ENCODE measurements at regions not wholly inside any gene's neighbourhood (a gene's known extent, or its start where the extent isn't known, plus 50 kb on each side); places are given as distances from the start of the nearest gene placed in this dataset.
A peak's percentile ranks its signal among the peaks of the same experiment; 100 is the strongest.
"Not testable (repeated sequence)": the region's sequence is repeated elsewhere in the genome, so short reads cannot be mapped to it uniquely, and the experiment has no call there.

DNA sequence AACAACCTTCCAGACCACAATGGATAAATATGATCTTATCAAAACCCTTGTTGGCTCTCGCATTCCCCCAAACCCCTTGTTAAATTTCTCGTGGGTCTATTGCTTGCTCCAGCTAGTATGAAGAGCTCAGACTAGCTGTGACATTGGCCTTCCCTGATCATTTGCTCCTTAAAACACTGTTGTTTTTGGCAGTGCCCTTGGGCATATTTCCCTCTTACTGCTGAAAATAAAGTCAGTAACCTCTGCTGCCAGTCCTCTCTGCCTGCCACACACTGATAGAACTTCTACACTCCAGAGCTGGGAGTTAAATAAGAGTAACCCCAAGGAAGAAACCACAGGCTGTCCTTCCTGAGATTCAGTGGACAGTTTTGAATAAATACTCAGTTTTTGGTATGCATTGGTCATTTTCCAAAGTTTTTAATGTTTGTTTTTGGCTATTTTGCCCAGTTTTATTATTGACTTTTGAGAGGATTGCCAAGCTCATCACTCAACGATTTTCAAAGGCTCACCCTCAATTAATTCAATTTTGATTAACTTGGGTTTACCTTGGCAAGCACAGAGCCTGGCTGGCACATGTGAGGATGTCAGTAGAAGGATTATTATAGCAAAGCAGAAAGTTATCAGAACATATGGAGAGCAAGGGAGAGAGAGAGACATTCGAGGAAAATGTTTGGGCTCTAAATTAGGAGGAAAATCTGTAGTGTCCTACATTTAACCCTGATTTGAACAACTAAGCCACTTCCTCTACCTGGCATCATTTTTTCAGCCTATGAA lies 84.3 kb upstream of the SYN3 start:
- DNase-seq (ENCODE audit: low read depth, low spot score), result no peak

DNA sequence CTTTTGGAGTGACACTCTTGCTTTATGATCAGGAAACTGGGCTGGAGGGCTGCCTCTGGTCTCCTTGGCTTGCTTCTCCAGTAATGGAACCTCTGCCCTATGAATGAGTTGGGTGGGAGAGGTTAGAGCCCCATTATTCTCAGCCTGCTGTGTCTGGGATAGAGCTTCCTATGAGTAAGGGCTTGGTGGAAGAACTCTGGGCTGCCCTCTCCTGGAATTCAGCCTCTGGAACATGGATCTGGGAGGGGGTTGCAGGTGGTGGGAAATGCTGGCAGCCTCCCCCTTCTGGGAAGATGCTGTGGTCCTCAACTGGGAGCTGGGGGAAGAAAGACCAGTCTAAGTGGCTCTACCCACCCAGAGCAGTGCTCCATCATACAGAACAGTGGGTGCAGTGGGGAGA lies 81.8 kb upstream of the SYN3 start:
- DNase-seq (ENCODE audit: low read depth, low spot score), result no peak

DNA sequence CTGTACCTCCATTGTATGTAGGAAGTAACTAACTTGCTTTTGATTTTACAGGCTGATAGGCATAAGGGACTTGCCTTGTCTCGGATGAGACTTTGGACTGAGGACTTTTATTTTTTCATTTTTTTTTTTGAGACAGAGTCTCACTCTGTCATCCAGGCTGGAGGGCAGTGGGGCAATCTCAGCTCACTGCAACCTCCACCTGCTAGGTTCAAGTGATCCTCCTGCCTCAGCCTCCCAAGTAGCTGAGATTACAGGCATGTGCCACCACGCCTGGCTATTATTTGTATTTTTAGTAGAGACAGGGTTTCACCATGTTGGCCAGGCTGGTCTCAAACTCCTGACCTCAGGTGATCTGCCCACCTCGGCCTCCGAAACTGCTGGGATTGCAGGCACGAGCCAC lies 80.2 kb upstream of the SYN3 start:
- not testable (repeated sequence) for DNase-seq (ENCODE audit: low read depth, low spot score)

DNA sequence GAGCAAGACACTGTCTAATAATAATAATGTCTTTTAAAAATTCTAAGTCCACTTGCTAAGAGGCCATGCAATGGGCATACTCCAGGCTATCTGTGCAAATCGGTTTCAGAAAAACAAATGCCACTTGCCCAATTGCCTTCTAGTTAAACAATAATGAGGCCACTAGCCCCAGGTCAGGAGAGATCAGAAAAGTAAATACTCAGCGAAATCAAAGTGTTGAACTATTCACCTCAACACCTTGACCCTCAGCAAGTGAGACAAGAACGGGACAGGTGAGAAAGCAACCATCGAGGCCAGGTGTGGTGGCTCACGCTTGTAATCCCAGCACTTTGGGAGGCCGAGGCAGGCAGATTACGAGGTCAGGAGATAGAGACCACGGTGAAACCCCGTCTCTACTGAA lies 72.3 kb upstream of the SYN3 start:
- DNase-seq (ENCODE audit: low read depth, low spot score), result no peak

DNA sequence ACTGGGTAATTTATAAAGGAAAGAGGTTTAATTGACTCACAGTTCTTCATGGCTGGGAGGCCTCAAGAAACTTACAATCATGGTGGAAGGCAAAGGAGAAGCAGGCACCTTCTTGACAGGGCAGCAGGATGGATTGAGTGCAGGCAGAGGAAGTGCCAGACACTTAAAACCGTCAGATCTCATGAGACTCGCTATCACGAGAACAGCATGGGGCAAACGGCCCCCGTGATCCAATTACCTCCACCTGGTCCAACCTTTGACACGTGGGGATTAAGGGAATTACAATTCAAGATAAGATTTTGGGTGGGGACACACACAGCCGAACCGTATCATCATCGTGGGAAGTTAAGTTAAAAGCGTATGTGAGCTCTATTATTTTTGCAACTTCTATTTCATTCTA lies 71.4 kb upstream of the SYN3 start:
- DNase-seq (ENCODE audit: low read depth, low spot score), result no peak

DNA sequence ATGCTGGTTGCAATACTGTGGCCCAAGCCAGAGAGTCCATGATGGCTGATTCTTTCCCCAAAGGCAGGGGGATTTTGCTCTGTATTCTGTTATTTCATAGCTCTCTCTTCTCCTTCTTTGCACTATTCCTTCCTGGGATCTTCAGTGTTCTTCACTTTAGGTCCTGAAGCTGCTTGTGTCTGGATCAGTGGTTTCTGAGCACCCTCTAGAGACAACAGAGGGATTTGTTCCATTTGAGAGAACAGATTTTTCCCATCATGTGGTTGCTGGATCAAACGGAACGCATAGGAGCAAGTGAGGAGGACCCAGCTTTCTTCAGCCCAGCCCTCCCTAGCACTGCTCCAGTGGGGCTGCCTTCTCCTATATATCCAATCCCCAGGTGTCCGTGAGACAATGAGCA lies 68.7 kb upstream of the SYN3 start:
- no peak for DNase-seq (ENCODE audit: low read depth, low spot score)

DNA sequence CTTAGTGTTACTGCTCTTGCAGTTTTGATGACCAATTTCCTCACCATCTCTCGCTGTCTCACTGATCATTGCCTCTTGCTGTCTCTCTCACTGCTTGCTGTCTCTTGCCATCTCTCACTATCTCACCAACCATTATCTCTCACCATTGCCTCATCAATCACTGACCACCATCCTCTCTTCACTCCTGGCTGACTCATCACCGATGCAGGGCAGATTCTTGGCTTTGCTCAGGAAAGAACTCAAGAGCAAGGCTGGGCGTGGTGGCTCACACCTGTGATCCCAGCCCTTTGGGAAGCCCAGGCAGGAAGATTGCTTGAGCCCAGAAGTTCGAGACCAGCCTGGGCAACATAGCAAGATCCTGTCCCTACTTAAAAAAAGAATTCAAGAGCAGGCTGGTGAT lies 66.3 kb upstream of the SYN3 start:
- no peak for DNase-seq (ENCODE audit: low read depth, low spot score)

DNA sequence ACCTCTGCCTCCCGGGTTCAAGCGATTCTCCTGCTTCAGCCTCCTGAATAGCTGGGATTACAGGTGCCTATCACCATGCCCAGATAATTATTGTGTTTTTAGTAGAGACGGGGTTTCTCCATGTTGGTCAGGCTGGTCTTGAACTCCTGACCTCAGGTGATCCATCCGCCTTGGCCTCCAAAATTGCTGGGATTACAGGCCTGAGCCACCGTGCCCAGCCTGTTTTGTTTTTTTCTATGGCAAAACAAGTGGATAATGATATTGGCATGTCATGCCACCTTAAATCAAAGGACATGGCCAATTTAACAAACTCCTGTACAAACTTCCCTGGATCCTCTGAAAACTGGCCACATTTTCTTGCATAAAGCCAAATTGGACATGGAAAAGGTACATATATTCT lies 64.3 kb upstream of the SYN3 start:
- not testable (repeated sequence) for DNase-seq (ENCODE audit: low read depth, low spot score)

DNA sequence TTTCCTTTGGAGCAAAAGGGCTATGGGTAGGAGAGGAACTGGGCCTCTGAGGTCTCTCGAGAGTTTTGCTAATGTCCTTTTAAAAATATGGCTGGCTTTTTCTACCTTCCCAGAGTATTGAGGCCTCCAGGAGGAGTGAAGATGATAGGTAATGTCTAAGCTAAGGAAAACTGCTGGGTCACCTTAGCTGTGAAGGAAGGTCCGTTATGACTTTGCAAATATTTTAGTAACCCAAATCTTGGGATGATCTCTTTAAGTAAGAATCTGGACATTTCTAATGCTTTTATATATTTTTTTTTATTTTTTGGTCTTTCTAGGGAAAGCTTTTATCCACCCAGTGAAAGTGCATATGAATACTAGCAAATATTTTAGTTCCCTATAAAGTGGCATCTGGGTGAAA lies 60.9 kb upstream of the SYN3 start:
- no peak for DNase-seq (ENCODE audit: low read depth, low spot score)

DNA sequence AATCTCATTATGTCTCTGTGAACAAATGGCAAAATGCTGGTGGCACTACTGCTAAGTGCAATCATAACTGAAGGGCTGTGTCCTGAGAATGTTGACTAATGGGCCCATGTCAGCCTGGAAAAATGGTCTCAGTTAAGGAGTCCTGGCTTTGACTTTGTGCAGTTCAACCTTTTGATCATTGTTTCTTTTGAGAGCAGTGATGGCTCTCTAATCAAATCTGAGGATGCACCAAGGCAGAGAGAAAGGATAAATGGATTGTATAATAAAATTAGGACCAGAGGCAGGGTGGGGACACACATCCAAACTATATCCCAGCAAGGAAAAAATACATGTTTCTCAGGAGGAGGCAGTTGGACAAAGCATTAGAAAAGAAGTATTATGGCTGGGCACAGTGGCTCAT lies 59.6 kb upstream of the SYN3 start:
- DNase-seq (ENCODE audit: low read depth, low spot score), result no peak

DNA sequence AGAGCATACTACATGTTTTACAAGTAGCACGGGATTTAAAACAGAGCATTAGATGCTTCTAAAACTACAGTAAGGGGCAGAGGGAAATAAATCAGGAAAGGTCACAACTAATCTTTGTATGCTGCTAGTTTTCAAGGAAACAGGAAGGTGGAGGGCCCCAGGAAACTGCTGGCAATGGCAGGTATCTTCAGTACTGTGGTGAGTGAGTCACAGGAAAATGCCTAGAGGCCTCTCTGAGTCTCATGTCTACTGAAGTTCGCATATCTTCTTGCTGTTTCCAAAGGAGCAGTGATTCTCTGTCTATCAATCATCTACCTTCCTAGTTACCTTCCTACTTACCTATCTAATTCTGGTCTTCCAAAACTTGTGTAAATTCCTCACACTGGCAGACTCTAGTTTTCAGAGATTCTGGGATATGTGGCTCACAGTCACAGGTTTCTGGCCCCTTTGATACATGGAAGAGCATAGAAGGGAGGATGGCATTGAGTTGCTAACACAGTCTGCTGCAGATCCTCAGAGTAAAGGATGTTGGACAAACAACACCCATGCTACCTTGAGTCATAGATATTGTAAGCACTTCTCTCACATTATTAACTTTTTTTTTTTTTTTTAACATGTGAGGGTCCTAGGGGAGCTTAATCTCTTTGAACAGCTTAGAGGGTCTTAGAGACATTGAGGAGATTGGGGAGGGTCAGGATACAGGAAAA lies 58.8 kb upstream of the SYN3 start:
- DNase-seq (ENCODE audit: low read depth, low spot score), result peak; percentile 2

DNA sequence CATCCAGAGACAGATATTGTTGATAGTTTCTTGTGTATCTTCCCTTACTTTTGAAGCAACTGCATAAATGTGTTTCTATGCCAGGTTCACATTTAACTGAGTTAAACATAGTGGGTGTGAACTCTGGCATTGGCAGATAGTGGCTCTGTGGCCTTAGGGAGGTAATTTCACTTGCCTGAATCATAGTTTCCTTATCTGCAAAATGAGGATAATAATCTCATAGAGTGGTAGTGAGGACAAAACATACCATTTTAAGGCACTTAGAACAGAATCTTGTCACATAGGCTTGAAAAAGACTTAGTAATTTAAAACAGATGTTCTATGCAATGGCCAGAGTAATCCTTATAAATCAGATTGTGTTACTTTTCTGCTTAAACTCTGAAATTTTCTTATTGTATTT lies 56.4 kb upstream of the SYN3 start:
- no peak for DNase-seq (ENCODE audit: low read depth, low spot score)

DNA sequence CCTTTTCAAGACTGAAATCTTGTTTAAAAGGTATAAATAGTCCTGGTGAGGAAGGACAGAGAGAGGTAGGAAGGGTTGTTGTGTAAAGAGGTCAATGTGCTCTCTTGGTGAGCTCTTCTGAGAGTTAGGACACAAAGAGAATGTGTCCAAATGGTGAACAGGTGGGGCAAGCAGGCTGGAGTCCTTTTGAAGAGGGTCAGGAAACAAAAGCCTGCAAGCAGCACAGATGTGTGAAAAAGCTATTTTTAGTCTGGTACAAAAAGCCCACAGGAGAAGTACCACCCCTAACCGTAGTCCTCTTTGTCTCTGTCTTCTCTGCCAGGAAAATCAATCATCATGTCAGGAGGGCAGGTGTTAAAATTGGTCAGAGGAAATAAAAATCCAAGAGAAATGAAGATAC lies 54.4 kb upstream of the SYN3 start:
- DNase-seq (ENCODE audit: low read depth, low spot score), result no peak

DNA sequence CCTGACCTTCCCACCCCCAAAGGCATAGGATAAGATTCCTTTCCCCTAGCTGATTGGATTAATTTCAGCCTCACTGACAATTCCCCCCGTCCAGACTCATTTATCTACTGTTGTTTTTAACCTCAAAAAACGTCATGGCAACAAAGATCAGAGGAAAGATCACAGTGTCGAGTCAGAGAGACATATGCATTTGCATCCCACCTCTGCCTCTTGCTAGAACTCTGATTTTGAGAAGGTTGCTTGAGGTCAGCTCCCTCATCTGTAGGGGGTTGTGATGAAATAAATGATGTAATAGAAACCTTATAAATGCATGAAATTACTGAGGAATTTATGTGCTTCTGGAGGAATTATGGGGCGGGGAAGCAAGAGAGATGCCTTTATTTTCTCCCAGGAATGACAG lies 53.3 kb upstream of the SYN3 start:
- no peak for DNase-seq (ENCODE audit: low read depth, low spot score)

DNA sequence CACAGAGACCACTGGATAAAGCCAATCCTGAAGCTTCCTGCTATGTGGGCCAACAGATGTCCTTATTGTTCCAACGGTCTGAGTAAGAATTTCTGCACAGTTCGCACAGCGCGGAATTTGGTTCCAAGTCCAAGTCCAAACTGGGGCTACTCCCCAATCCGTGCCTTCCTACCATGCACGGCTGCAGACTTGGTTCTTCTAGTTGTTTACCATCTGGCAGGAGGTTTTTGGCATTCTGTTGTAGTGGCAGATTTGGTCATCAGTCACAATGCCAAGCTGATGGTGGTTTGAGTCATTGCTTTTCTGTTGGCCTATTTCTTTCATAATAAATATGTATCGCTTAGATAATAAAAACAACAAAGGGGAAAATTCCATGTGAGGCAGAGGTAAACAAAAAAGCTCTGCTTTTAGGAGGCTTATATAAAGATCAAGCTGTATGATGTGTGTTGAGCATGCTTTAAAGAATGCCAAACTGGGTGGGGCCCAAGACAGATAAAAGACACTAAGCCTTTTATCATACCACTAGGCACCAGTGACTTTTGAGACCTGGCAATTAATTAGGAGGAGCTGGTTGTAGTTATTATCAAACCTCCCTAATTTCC lies 52.5 kb upstream of the SYN3 start:
- DNase-seq (ENCODE audit: low read depth, low spot score), result no peak

DNA sequence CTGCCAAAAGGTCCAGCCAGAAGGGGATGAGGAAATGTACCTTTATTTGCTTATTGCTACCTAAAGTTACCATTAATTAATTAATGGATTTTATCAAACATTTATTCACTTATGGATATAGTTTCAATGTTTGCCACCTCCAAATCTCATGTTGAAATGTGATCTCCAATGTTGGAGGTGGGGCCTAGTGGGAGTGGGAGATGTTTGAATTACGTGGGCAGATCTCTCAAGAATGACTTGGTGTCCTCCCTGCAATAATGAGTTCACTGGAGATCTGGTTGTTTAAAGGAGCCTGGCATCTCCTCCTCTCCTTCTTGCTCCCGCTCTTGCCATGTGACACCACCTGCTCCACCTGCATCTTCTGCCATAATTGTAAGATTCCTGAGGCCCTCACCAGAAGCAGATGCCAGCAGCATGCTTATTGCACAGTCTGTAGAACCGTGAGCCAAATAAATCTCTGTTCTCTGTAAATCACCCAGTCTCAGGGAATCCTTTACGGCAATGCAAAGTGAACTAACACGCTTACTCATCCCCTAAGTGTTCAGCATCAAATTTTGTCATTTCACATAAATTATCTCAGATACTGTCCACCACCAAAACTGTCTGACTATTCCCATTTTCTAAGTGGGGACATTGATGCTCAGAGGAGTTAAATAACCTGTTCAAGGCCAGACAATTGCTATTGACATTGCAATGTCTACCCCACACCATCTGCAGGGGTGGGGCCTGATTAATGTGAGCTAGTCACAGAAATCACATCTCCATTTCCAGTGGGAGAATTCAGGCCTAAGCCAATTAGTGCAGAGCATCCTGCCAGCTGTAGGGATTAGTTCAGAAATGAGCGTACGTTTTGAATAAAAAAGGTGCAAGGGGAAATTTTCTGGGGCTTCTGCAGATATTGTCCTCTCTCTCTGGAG lies 51.6 kb upstream of the SYN3 start:
- DNase-seq (ENCODE audit: low read depth, low spot score), result no peak

DNA sequence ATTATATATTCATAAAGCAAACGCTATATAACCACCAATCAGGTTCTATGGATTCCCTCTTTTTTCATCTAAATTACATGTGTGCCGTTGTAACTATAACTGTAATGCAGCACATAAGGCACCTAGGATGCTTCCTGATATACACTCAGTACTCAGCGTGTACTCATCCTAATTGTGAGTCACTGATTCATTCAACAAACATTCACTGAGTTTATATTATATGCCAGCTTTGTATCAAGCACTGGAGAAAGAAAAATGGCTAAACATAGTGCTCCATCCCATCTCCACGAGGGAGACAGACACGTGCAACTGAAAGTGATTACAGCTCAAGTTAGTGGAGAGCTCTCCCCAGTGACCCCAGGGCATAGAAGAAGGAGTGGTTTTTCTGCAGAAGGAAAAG lies 49.9 kb upstream of the SYN3 start:
- no peak for DNase-seq (ENCODE audit: low read depth, low spot score)
